G401 (cell line): ENCODE measurements at regions not wholly inside any gene's neighbourhood (a gene's known extent, or its start where the extent isn't known, plus 50 kb on each side); places are given as distances from the start of the nearest gene placed in this dataset.

Source experiments
- DNase-seq: peaks from one replicate; pipeline ENCODE4 v3.0.0-alpha.2; 2015; ENCODE audit warnings: low spot score
- in situ Hi-C: cut with HindIII; loops from 2 replicates; pipeline ENCODE4 v1.10.0; 2016; ENCODE audit warnings: low sequenced_read_pairs, mixed read lengths

DNA sequence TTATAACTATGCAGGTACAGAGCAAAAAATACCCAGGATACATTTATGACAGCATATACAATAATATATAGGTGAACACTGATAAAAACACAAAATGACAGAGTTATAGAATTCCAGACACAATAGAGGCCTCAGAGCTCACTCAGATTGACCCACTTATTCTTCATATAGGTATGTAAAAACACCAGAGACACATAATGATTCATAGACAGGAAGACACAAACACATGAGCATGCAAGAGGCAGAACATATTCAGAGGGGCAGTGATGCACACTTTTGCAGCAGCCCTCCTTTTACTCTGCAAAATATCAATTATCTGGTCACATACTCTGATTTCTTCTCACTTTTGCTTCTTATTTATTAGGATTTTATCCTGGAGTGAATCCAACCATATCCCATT is 633.3 kb upstream of the ACVR2A start:
- DNase-seq: no peak
- in situ Hi-C loops: no loop called here

DNA sequence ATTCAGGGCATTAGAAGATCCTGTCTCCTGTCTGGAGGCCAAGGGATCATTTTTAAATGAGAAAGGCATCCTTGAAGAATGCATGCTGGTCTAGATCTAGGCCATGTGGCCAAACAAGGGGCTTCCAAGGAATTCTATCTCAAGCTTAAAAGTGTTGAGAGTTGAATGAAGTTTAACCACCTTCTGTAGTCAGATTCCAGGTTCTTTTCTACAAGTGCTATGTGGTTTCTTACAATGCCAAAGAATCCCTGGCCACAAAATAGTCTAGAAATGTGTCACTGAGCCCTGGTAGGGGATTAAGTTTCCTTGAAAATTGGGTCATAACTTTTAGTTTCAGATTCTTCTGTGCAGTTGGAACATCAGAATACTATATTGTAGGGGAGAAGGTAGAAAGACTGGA is 640.7 kb upstream of the ACVR2A start:
- in situ Hi-C loops: no loop called here
- DNase-seq: no peak

DNA sequence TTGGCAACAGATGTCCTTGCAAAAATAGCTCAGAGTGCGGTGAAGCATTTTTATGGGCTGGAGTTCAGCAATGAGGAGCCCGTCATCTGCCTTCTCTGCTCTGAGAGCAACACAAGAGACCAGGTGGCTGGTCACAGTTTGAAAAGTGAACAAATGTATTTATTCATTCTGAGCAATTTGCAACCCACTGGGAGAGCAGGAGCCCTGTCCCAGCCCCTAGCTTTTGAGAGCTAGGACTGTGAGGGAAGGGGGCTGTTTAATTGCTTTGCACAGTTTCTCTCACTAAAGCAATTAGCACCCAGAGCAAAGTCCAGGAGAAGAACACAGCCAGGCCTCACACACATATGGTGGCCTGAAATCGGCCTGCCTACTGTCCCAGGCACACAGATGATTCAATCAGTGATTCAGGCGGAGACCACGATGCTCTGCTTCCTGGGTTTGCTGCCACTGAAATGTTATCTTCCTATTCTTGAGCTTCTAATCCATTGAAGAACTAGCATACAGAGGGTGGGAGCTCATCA is 646.1 kb upstream of the ACVR2A start:
- DNase-seq: peak; percentile 84
- in situ Hi-C loops: no loop called here

DNA sequence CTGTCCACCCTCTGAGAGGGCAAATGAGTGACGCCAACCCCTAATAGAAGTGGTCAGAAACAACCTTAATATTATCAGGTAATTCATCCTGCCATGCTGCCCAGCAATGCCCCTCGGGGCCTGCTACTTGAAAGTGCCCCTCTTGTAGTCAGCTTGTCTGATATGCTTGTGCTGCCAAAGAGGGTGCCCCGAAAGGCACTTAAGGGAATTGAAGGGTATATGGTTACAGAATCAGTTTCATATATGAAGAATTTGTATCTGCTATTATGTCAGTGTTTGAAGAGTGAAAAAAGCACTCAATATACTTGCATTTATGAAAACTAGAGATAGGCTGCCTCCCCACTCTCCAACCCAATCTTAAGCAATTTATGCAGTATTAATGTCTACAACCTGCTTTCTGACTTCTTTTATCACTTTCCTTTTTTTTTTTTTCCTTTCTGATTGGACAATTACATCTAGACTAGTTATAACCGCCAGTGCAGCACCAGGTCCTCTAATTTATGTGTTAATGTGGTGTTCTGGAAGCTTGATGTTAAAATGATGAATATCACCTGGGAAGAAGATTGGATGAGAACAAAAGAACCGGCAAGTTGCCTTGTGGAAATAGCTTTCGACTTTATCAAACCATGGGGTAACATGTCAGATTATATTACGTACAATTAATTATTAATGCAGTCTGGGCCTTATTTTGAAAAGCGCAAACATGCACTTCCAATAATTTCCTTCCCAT is 646.9 kb upstream of the ACVR2A start:
- in situ Hi-C loops: no loop called here
- DNase-seq: no peak

DNA sequence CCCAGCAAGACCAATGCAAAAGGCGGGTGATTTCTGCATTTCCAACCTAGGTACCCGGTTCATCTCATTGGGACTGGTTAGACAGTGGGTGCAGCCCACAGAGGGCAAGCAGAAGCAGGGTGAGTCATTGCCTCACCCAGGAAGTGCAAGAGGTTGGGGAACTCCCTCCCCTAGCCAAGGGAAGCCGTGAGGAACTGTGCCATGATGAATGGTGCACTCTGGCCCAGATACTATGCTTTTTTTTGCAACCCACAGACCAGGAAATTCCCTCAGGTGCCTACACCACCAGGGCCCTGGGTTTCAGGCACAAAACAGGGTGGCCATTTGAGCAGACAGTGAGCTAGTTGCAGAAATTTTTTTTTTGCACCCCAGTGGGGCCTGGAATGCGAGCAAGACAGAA is 662.6 kb upstream of the ACVR2A start:
- in situ Hi-C loops: no loop called here
- DNase-seq: no peak

DNA sequence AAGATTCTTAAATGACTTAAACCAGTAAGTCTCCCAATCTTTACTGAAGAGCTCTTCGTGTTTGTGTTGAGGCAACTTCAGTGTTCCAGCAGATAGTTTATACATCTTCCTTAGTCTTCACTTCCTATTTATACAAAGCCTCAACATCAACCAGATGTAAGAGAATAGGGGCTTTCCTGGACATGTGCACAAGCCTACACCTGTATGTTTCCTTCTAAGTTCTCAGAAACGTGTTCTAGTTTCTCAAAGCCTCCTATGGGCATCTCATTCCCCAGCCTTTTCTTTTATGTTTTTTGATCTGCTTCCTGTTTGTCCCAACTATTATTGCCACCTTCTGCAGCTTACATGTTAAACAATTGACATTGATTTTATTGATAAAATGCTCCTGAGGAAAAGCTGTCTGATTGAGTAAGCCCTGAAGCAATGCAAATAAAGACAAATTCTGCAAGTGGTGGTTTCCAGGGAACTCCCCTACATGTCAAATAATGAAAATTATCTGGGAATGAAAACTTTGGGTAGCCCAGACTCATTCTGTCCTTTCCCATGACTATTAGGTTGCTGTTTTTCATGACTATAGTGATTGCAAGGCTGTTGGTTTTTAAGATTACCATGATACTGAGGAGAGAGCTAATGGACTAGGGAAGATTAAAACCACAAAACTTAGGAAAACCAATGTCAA is 663.3 kb upstream of the ACVR2A start:
- no peak for DNase-seq
- in situ Hi-C loops: no loop called here

DNA sequence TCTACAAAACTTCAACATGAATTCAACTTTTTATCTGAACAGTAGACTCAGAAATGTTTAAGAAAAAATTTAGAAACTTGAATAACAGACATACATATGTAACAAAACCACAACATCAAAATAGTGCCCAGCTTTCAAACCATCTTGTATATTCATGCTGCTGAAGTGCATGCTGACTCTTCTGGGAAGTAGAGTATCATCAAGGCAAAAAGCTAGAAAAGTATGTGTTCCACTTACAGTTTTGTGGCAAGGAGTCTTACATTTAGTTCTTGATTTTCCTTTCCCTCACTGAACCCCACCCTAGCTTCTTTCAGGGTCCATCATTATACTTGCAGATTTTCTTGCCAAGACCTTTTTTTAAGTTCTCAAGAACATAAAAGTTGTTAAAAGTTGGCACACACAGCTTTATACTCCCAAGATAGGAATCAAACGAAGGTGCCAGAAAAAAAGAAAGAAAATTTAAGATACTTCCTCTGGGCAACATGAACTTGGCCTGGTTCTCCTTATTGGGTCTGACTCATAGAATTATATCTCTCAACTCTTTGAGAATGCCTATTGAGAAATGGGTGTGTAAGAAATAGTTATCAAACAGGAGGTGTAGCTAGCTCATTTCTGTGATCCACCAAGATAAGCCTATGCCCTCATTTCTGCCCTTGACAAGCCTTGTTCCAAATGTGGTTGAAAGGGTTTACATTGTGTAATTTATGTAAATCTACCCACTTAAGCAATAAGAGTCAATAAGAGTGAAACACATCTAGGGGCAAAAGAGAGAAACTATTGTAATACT is 667.6 kb upstream of the ACVR2A start:
- in situ Hi-C loops: no loop called here
- no peak for DNase-seq

DNA sequence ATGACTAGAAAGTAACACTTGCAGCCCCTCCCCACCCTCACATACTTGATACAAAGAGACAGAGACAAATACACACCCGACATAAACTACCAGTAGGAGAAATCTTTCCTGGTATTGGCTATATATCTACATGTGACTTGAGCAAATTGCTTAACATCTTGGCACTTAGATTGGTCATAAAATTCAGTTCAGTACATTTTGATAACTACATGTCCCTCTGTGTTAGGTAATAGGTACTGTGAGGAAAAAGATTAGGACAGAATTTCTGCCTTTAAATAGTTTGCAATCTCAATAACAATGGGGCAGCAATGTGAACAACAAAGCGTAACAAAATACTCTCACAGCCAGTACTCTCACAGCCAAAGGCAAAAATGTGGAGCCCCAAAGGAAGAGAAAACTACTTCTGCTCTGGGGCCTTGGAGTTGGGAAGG is 670.0 kb upstream of the ACVR2A start:
- in situ Hi-C loops: no loop called here
- no peak for DNase-seq

DNA sequence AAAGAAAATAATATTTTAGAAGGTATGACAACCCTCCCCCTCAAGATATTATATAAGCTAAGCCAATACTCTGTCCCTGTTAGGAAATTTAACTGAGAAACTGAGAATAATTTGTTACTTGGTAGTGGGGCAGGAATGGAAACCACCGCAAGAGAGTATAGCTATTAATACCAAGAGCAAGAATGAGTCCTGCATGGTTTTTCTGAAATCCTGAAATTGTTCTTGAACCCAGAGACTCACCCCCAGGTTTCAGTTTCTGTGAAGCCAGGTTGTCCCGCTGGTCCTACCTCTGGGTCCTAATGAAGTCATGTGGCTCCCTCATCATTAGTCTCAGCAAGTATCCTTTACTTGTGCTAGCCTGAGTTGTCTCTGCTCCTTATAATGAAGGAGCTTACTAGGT is 671.0 kb upstream of the ACVR2A start:
- in situ Hi-C loops: no loop called here
- no peak for DNase-seq

DNA sequence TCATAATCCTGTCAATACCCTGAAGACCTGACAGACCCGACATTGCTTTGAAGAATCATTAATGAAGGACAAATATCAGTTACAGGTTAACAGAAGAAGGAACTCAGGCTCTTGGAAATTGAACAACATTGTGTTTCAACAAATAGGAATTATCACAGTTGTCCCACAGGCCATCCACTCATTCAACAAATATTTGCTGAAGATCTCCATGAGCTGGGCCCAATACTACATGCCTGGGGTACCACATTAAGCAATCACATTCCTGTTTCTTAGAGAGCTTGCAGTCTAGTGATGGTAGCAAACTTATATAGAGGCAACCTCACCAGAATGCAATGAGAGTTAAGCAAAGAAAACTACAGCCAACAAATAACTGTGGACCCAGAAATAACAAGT is 671.6 kb upstream of the ACVR2A start:
- in situ Hi-C loops: no loop called here
- DNase-seq: no peak

DNA sequence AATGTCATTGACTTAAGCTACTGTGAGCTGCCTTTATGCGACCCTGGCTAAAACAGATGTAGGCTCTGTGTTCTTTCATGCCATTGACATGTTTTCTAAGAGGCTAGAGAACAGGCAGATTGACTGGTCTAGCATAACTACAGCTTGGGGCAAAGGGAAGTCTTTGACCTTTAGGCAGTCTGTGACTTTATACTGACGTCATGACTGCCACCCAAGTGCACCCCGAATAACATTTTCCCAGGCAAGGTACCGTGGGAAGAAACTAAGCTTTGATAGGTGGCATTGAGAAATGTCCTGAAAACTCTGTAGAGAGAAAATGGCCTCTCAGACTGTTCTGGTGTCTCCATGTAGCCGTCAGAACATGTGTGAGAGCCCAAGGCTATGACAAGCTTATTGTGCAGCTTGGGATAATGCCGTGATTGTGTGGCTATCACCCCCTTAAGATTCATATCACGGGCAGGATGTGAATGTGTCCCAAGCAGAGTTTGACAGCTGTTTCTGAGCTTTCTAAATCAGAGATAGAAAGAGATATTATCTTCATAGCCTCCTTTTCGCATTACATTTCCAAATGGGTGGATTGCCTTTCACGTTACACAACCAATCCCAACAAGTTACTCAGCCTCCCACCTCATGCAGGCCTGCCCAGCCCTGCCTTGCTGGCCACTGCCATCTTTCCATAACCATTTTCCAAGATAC is 672.2 kb upstream of the ACVR2A start:
- in situ Hi-C loops: no loop called here
- no peak for DNase-seq

DNA sequence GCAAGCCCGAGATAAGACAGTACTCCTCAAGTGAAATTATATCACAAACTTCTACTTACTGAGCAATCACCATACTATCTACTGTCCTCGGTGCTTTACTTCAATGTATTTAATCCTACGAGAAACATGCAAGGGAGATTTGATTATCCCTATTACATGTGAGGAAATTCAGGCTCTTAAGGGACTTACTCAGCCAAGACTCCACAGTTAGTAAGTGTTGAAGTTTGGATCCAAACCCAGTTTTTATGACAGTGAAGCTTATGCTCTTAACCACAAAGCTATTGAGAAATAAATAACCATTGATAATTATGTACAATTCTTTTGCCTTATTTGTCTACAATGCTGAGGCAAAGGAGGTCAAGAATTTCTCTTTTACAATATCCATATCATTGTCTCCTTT is 672.9 kb upstream of the ACVR2A start:
- DNase-seq: no peak
- in situ Hi-C loops: no loop called here

DNA sequence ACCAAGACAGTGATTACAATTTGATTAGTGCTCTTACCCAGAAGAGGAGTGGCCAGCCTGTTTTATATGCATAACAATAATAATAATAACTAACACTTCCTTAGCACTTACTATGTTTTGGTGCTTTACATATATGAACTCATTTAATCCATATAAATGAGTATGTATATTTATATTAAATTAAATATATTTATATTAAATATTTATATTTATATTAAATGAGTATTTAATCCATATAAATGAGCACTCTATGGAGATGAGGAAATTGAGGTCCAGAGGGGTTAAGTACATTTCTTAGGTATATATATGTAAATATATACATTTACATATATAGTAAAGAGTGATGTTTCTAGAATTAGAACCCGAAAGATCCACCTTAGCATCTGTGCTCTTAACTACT is 673.9 kb upstream of the ACVR2A start:
- in situ Hi-C loops: no loop called here
- DNase-seq: no peak

DNA sequence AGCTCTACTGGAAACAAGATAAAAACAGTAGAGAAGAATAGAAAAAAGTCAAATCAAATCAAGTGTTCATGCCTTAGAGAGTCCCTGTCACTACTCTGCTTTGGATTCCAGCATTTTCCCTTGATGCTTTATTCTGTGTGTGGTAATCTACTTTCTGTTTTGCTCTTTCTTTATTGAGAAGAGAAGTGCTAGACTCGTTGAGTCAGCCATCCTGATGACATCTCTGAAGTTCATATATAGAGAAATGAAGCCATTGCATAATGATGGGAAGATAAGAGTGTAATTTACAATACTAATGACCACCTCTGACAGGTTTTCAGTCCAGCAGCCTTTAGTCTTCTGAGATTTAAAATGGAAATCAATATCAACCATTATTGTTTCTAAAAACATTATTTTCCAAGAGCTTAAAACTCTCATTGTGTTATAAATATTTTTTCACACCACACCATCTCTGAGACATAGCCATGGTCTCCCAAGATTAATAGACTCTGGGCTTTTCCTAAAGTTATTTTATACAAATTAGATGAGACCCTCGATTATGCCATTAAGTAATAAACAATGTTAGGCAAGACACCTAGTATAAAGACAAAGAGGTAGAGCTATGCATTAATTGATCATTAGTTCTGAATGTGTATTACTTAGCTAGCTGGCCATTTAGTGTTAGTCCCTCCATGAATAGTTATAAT is 679.0 kb upstream of the ACVR2A start:
- DNase-seq: no peak
- in situ Hi-C loops: no loop called here

DNA sequence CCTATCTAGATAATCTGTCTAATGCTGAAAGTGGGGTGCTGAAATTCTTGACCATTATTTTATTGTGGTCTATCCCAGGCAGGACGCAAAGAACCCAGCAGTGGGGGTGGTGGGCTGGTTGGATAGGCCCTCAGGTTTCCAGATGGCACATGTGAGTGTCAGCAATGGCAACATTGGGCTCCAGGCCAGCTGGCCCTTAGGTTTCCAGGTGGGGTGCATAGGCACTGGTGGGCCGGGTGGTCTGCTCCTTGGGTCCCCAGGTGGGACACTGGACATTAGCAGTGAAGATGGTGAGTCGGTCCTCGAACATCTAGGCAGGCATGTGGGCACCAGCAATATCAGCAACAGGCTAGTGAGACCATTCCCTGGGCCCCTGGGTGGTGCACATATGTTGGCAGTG is 680.3 kb upstream of the ACVR2A start:
- in situ Hi-C loops: no loop called here
- DNase-seq: no peak

DNA sequence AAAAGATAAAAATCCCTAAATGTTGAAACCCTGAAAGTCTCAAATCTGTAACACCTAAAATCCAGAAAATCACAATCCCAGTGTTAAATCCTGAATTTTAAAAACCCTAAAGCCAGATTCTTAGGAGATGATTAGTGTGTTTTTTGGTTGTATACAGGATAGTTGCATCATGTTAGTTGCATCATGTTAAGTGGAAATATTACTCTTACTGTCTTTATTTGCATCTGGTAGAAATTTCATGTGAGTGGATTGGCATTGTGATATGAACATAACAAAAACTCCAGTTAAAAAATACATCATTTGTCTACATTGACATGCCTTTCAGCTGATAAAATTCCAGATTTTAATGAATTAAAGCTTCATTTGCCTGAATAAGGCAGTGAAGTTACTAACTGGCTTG is 683.1 kb upstream of the ACVR2A start:
- in situ Hi-C loops: no loop called here
- no peak for DNase-seq

DNA sequence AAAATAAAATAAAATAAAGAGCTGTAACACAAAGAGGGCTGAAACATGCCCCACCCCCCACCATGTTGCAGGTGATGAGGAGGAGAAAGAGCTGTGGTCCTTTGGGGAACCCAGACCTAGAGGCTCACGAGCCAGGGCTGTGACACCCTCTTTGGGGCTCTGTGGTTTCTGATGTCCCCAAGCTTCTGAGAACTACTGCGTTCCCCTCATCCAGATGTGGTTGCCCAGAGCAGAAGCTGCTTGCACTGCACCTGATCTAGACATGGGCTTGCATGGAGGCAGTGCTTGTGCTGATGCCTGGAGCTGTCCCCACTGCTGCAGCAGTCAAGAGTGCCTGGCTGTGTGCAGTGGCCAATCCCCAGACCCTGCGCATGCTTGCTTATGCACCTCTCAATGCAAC is 687.9 kb upstream of the ACVR2A start:
- DNase-seq: no peak

DNA sequence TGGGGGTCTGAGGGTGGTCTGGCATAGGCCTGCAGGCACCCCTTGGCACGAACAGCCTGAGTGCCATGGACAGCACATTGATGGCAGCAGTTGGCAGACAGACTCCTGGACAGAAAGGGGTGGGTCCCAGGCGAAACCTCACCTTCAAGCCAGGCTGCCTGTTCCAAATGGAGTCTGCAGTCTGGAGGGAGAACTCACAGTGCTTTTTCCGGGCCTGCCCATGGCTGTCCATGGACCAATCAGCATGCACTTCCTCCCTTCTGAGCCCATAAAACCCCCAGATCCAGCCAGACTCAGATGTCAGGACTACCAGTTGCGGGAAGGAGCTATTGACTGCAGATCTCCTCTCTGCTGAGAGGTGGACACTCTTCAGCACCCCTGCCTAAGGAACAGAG is 694.6 kb upstream of the ACVR2A start:
- in situ Hi-C loops: no loop called here
- DNase-seq: no peak

More for the DNA sequence above, 687.9 kb upstream of the ACVR2A start:
- in situ Hi-C loops: no loop called here

DNA sequence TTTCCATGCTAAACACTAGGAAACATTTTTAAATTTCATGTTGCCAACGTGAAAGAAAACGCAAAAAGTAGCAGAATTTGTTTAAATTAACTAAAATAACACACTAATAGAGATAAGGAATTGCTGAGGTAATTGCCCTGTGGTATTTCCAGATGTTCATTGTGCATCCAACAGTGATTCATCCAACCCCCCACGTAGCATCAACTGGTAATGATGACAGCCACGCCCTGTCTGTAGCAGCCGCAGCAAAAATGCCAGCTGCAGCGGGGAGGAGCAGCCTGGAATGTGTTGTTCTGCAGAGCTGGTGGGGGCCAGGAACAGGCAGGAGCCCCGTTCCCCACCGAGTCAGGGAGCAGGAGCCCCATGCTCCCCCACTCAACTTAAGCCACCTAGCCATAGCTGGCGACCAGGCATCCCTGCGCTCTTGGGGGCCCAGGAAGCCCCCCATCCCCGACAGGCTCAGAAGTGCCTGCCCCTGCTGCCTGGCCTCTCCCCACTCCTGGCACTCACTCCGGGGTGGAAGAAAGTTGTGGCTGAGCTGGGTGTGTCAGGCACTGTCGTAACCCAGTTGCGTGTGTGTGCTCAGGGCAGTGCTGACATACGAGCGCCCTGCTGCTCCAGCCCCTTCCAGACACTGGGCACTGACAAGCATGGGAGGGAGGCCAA is 695.1 kb upstream of the ACVR2A start:
- in situ Hi-C loops: no loop called here
- DNase-seq: no peak
